Keratinocyte (primary cell): ENCODE measurements at regions not wholly inside any gene's neighbourhood (a gene's known extent, or its start where the extent isn't known, plus 50 kb on each side); places are given as distances from the start of the nearest gene placed in this dataset.

Experiments used
- EZH2 ChIP-seq: IDR thresholded peaks from one replicate; pipeline ENCODE4 v1.6.1; 2012; ENCODE audit warnings: inconsistent platforms, mild to moderate bottlenecking, low read length, moderate library complexity
- TF ChIP-seq, protein P1 (sequence below), 3 experiments: IDR thresholded peaks in 1 of 3; conservative IDR thresholded peaks in 1 of 3; optimal IDR thresholded peaks in 1 of 3; 2 replicates in 2 of 3; 3 replicates in 1 of 3; pipeline versions ENCODE3 to v1.5.1; 2011; ENCODE audit warnings: low read length in 3 of 3, mild to moderate bottlenecking in 3 of 3, moderate library complexity in 2 of 3, control low read depth in 1 of 3, inconsistent platforms in 1 of 3; ENCODE audit not compliant: insufficient read depth in 2 of 3; ENCODE audit errors: extremely low read depth in 1 of 3

- TF ChIP-seq, protein P1, sequence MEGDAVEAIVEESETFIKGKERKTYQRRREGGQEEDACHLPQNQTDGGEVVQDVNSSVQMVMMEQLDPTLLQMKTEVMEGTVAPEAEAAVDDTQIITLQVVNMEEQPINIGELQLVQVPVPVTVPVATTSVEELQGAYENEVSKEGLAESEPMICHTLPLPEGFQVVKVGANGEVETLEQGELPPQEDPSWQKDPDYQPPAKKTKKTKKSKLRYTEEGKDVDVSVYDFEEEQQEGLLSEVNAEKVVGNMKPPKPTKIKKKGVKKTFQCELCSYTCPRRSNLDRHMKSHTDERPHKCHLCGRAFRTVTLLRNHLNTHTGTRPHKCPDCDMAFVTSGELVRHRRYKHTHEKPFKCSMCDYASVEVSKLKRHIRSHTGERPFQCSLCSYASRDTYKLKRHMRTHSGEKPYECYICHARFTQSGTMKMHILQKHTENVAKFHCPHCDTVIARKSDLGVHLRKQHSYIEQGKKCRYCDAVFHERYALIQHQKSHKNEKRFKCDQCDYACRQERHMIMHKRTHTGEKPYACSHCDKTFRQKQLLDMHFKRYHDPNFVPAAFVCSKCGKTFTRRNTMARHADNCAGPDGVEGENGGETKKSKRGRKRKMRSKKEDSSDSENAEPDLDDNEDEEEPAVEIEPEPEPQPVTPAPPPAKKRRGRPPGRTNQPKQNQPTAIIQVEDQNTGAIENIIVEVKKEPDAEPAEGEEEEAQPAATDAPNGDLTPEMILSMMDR (optimal IDR thresholded peaks at IDR 0.05 in 1 of 3, IDR thresholded peaks at IDR 0.05 in 1 of 3, conservative IDR thresholded peaks at IDR 0.05 in 1 of 3; ENCODE audit: extremely low read depth in 1 of 3, insufficient read depth in 2 of 3, low read length in 3 of 3): no peak
- no peak for TF ChIP-seq EZH2
Observed at GRCh38 chrX:18041656-18042055, 179.0 kb downstream of the BEND2 start.
